GM12873 (cell line): ENCODE measurements at regions not wholly inside any gene's neighbourhood (a gene's known extent, or its start where the extent isn't known, plus 50 kb on each side); places are given as distances from the start of the nearest gene placed in this dataset.

ENCODE experiments used
- CTCF ChIP-seq: IDR thresholded peaks from 2 replicates; pipeline ENCODE4 v1.5.1; 2012; ENCODE audit warnings: low read depth, mild to moderate bottlenecking, moderate library complexity, low read length, control low read depth; ENCODE audit not compliant: insufficient read depth; ENCODE audit errors: missing control alignments

- TF ChIP-seq CTCF, result no peak
These were observed 151.7 kb upstream of the TNP1 start for GRCh38 chr2:217011576-217011975.

- TF ChIP-seq CTCF, result no peak
These were observed 150.3 kb upstream of the TNP1 start for GRCh38 chr2:217010173-217010572.

- TF ChIP-seq CTCF, result no peak
These were observed 148.9 kb upstream of the TNP1 start for GRCh38 chr2:217008794-217009193.

GRCh38 chr2:217006217-217006616, 146.4 kb upstream of the TNP1 start:
- TF ChIP-seq CTCF, result no peak

- no peak for TF ChIP-seq CTCF
These were observed 144.8 kb upstream of the TNP1 start for GRCh38 chr2:217004656-217005055.

GRCh38 chr2:217001740-217002139, 141.9 kb upstream of the TNP1 start:
- no peak for TF ChIP-seq CTCF

GRCh38 chr2:217000406-217000805, 140.5 kb upstream of the TNP1 start:
- no peak for TF ChIP-seq CTCF

- no peak for TF ChIP-seq CTCF
These were observed 136.5 kb upstream of the TNP1 start for GRCh38 chr2:216996279-216996845.
